PFSK-1 (cell line): ENCODE measurements at regions not wholly inside any gene's neighbourhood (a gene's known extent, or its start where the extent isn't known, plus 50 kb on each side); places are given as distances from the start of the nearest gene placed in this dataset.

ENCODE experiments used
- FOXP2 ChIP-seq: optimal IDR thresholded peaks from 2 replicates; pipeline ENCODE3; 2011; ENCODE audit warnings: borderline replicate concordance, control low read depth, inconsistent platforms; ENCODE audit not compliant: insufficient read depth; ENCODE audit errors: extremely low read length, extremely low read depth
- POLR2AphosphoS5 ChIP-seq: IDR thresholded peaks from 2 replicates; pipeline ENCODE4 v1.6.1; 2012; ENCODE audit warnings: low read depth, mild to moderate bottlenecking, control low read depth, low read length, moderate library complexity
- TAF1 ChIP-seq: IDR thresholded peaks from 2 replicates; pipeline ENCODE4 v1.6.1; 2012; ENCODE audit warnings: low read length, control low read depth, borderline replicate concordance; ENCODE audit not compliant: insufficient read depth
- TF ChIP-seq, protein P1 (sequence below), 2 experiments: IDR thresholded peaks; 2 replicates each; pipeline versions ENCODE4 v1.6.1 to v1.8.0; 2011 to 2012; ENCODE audit warnings: low read depth in 2 of 2, low read length in 2 of 2, control low read depth in 1 of 2, inconsistent platforms in 1 of 2, mild to moderate bottlenecking in 1 of 2, moderate library complexity in 1 of 2; ENCODE audit not compliant: insufficient read depth in 1 of 2

DNA sequence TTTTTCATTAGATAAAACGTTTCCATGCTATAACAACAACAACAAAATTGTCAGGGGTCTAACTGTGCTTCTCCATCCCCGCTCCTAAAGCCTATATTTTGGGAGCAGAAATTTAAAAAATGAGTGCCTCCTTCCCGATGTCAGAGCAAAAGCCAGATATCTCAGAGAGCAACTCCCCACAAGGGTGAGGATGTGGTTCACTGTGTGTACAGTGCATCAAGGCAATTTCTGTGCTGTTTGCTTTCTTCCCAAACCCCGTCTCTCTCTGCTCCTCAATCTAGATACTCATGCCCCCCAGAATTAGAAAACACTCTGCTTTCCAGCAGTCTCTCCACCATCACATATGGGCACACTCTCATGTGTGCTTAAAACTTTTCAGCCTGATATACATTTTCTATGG is 76.7 kb upstream of the MBNL1 start:
- no peak for TF ChIP-seq FOXP2
- TF ChIP-seq, protein P1, sequence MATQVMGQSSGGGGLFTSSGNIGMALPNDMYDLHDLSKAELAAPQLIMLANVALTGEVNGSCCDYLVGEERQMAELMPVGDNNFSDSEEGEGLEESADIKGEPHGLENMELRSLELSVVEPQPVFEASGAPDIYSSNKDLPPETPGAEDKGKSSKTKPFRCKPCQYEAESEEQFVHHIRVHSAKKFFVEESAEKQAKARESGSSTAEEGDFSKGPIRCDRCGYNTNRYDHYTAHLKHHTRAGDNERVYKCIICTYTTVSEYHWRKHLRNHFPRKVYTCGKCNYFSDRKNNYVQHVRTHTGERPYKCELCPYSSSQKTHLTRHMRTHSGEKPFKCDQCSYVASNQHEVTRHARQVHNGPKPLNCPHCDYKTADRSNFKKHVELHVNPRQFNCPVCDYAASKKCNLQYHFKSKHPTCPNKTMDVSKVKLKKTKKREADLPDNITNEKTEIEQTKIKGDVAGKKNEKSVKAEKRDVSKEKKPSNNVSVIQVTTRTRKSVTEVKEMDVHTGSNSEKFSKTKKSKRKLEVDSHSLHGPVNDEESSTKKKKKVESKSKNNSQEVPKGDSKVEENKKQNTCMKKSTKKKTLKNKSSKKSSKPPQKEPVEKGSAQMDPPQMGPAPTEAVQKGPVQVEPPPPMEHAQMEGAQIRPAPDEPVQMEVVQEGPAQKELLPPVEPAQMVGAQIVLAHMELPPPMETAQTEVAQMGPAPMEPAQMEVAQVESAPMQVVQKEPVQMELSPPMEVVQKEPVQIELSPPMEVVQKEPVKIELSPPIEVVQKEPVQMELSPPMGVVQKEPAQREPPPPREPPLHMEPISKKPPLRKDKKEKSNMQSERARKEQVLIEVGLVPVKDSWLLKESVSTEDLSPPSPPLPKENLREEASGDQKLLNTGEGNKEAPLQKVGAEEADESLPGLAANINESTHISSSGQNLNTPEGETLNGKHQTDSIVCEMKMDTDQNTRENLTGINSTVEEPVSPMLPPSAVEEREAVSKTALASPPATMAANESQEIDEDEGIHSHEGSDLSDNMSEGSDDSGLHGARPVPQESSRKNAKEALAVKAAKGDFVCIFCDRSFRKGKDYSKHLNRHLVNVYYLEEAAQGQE (IDR thresholded peaks at IDR 0.05; ENCODE audit: insufficient read depth in 1 of 2, low read depth in 2 of 2, low read length in 2 of 2): no peak
- TF ChIP-seq POLR2AphosphoS5: no peak
- no peak for TF ChIP-seq TAF1
